NCI-H526 (cell line): ENCODE measurements at regions not wholly inside any gene's neighbourhood (a gene's known extent, or its start where the extent isn't known, plus 50 kb on each side); places are given as distances from the start of the nearest gene placed in this dataset.
A peak's percentile ranks its signal among the peaks of the same experiment; 100 is the strongest.
"Not testable (repeated sequence)": the region's sequence is repeated elsewhere in the genome, so short reads cannot be mapped to it uniquely, and the experiment has no call there.

Experiments
- DNase-seq, 2 experiments: peaks; one replicate each; lab custom pipeline; 2025; lab: John Stamatoyannopoulos, UW

GRCh38 chr4:112775801-112776200 lies 138.9 kb downstream of the LARP7 start:
- DNase-seq, result no peak

- DNase-seq, result no peak
Observed at GRCh38 chr4:112776535-112776934, 139.6 kb downstream of the LARP7 start.

- no peak for DNase-seq
Observed at GRCh38 chr4:112778520-112778919, 141.6 kb downstream of the LARP7 start.

DNA sequence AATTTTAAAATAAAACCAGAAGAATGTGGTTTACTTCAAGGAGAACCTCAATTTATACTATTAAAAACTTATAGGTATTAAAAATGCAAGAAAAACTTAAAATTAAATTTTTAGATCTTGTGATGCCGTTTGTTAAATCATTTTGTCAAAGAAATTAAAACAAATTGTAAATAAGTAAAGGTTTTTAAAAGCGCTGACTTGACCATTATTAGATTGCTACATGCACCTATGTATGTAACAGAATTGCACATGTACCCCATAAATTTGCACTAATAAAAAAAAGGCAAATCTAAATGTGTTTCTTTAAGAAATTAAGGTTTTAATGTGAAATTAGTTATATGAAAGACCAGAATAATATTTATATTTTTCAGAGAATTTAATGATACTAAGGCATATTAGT lies 156.1 kb downstream of the LARP7 start:
- no peak for DNase-seq

- DNase-seq, result no peak
Observed at GRCh38 chr4:112800001-112800400, 163.1 kb downstream of the LARP7 start.

- peak; percentile 25 to 55 for DNase-seq
Observed at GRCh38 chr4:112801341-112801740, 164.4 kb downstream of the LARP7 start.

- DNase-seq, result no peak
Observed at GRCh38 chr4:112802780-112803179, 165.8 kb downstream of the LARP7 start.

- no peak for DNase-seq
Observed at GRCh38 chr4:112807083-112807482, 170.1 kb downstream of the LARP7 start.

DNA sequence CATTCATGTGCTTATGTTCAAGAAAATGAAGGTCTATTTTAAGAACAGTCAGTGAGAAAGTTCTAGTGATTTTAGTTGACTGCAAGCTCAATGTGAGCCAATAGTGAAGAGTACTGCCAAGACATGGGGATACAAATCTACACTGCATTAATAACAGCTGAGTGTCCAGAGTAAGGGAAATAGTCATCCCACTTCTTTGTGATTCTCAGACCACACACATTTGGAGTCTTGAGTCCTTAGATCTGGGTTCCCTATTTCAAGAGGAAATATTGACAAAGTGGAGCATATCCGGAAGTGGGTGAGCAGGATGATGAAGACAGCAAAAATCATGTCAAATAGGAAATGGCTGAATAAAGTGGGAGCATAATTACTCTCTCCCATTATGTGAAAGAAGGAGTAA lies 171.1 kb downstream of the LARP7 start:
- DNase-seq, result no peak

DNA sequence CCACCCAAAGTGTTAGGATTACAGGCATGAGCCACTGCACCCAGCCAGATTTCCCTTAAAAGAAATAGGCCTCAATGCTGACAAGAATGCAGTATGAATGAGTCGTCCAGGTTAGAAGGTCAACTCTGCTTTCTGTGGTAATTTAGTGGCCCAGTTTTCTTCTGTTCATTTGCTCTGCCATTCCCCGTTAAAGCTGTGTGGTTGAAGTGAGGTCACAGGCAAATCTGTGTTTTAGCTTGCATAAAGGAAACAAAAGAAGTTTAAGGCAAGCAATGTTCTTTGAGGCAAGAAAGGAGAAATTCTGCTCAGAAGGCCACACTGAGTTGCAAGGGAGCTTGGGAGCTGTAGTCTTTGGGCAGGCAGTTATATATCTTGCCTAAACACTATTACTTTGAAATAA lies 176.8 kb downstream of the LARP7 start:
- DNase-seq, result no peak

GRCh38 chr4:112817933-112818593 lies 181.1 kb downstream of the LARP7 start:
- DNase-seq, result peak; percentile 52 to 81

- DNase-seq, result no peak
Observed at GRCh38 chr4:112818594-112818965, 181.6 kb downstream of the LARP7 start.

- no peak for DNase-seq
Observed at GRCh38 chr4:112819729-112820128, 182.8 kb downstream of the LARP7 start.

- no peak for DNase-seq
Observed at GRCh38 chr4:112823156-112823555, 186.2 kb downstream of the LARP7 start.

- DNase-seq, result no peak
Observed at GRCh38 chr4:112823606-112824005, 186.7 kb downstream of the LARP7 start.

- DNase-seq, result no peak
Observed at GRCh38 chr4:112830753-112831386, 193.9 kb downstream of the LARP7 start.

DNA sequence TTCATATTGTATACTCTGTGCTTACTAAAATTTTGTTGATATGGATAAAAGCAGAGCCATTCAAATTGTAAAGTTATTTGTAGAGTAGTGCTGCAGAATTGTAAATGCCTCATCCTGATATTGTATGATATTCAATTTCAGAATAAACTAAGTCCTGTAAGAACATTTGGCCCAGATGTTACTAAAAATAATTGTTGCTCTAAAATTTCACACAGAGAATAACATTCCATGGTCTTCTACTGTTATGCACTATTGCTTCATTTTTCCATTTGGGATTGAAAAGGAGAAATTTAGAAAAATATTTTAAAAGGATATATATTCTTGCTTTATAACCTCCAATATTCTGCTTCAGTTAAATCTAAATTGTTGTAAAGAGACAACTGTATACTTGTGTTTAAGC lies 195.6 kb downstream of the LARP7 start:
- DNase-seq, result no peak

- DNase-seq, result no peak
Observed at GRCh38 chr4:112836895-112837294, 200.0 kb downstream of the LARP7 start.

GRCh38 chr4:112838015-112838414 lies 201.1 kb downstream of the LARP7 start:
- not testable (repeated sequence) for DNase-seq

DNA sequence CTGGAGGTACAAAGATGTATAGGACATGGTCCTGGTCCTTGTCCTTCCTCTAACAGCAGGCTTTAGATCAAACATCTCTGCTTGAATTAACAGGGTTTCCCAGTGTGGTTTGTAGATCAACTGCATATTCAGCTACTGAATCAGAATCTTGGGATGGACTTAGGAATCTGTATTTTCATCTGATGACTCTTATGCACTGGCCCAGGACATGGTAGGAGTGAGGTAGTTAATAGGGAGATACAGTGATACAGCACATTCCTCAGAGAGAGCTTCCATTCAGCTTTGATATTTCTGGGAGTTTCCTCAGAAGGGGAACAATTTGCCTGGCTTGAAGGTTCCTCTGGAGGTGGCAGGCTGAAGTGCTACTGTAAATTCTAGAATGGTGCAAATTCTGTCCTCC lies 203.1 kb downstream of the LARP7 start:
- no peak for DNase-seq

GRCh38 chr4:112840619-112841018 lies 203.7 kb downstream of the LARP7 start:
- no peak for DNase-seq

GRCh38 chr4:112842513-112842912 lies 205.6 kb downstream of the LARP7 start:
- DNase-seq, result no peak

- no peak for DNase-seq
Observed at GRCh38 chr4:112845386-112845785, 204.1 kb upstream of the ANK2 start.

GRCh38 chr4:112847045-112847444 lies 202.4 kb upstream of the ANK2 start:
- no peak for DNase-seq
